Smooth muscle cell (in vitro differentiated cells): ENCODE measurements at regions not wholly inside any gene's neighbourhood (a gene's known extent, or its start where the extent isn't known, plus 50 kb on each side); places are given as distances from the start of the nearest gene placed in this dataset.

ENCODE experiments used
- DNase-seq: peaks from one replicate; lab custom pipeline; 2025; ENCODE audit not compliant: unreplicated experiment; lab: John Stamatoyannopoulos, UW
- H2AFZ ChIP-seq: fragments of 200-600 bp; sonication (generic); 2 replicates; pipeline ENCODE4 v1.6.0; 2016; ENCODE audit warnings: antibody characterized with exemption, low read depth, mild to moderate bottlenecking
- H3F3A ChIP-seq: fragments of 200-600 bp; sonication (generic); 2 replicates; pipeline ENCODE4 v1.6.0; 2017; ENCODE audit warnings: antibody characterized with exemption, low read depth
- H3K27ac ChIP-seq: fragments of 200-600 bp; sonication (generic); 2 replicates; pipeline ENCODE4 v1.5.1; 2016; ENCODE audit warnings: low read depth, mild to moderate bottlenecking
- H3K27me3 ChIP-seq: fragments of 200-600 bp; sonication (generic); 2 replicates; pipeline ENCODE4 v1.6.1; 2016; ENCODE audit warnings: low read depth, mild to moderate bottlenecking
- H3K36me3 ChIP-seq: fragments of 200-600 bp; sonication (generic); 2 replicates; pipeline ENCODE4 v1.5.1; 2016; ENCODE audit warnings: low read depth
- H3K4me1 ChIP-seq: fragments of 200-600 bp; sonication (generic); 2 replicates; pipeline ENCODE4 v1.5.1; 2016; ENCODE audit warnings: low read depth
- H3K4me2 ChIP-seq: fragments of 200-600 bp; sonication (generic); 2 replicates; pipeline ENCODE4 v1.6.0; 2016; ENCODE audit warnings: mild to moderate bottlenecking
- H3K4me3 ChIP-seq: fragments of 200-600 bp; sonication (generic); 2 replicates; pipeline ENCODE4 v1.5.1; 2016; ENCODE audit warnings: mild to moderate bottlenecking
- H3K79me2 ChIP-seq: fragments of 200-600 bp; sonication (generic); 2 replicates; pipeline ENCODE4 v1.6.0; 2016; ENCODE audit warnings: low read depth, mild to moderate bottlenecking
- H3K9ac ChIP-seq: fragments of 200-600 bp; sonication (generic); 2 replicates; pipeline ENCODE4 v1.6.0; 2016; ENCODE audit warnings: low read depth
- H3K9me3 ChIP-seq: fragments of 200-600 bp; sonication (generic); replicated peaks from 2 replicates; pipeline ENCODE4 v1.5.1; 2016; ENCODE audit warnings: low read depth
- H4K20me1 ChIP-seq: fragments of 200-600 bp; sonication (generic); 2 replicates; pipeline ENCODE4 v1.6.0; 2016; ENCODE audit warnings: low read depth
- WGBS: methylation state at CpG from one replicate; pipeline ENCODE4 v1.1.7; 2016; ENCODE audit warnings: low lambda C conversion rate; 5-methylcytosine and 5-hydroxymethylcytosine counted together
- TF ChIP-seq, protein P1 (sequence below): fragments of 200-600 bp; sonication (generic); IDR thresholded peaks from 2 replicates; pipeline ENCODE4 v1.5.1; 2017; ENCODE audit warnings: borderline replicate concordance, mild to moderate bottlenecking, antibody characterized with exemption; ENCODE audit not compliant: insufficient read depth, poor library complexity, severe bottlenecking

DNA sequence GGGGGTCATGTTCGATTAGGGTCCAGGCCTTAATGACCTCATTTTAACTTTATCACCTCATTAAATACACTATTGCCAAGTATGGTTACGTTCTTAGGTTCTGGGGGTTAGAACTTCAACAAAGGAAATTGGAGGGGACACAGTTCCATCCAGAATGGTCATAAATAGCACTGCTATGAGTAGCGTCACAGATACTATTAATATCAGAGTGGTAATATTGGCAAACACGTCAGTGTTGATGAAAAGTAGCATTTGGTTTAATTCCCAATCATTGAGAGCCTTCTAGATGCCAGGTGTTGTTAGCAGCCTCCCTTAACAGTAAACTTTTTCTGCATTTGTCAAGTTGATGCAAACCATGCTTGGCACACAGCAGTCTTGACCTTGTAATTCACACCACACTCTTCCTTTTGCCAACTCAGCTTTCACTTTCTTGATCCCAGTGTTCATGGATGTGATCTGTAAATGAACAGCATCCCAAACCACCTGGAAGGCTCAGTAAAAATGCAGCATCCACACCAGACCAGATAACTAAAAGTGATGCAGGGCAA lies 912.5 kb upstream of the TENM3 start:
- no peak for DNase-seq
- 86% methylated on average over 4 of the region's 4 CpGs for WGBS
- no peaks in the 10 kb centered on the region for H3K36me3 ChIP-seq
- H3F3A ChIP-seq, result no peaks in the 10 kb centered on the region
- no peak overlapping the region for H3K9ac ChIP-seq
- TF ChIP-seq, protein P1, sequence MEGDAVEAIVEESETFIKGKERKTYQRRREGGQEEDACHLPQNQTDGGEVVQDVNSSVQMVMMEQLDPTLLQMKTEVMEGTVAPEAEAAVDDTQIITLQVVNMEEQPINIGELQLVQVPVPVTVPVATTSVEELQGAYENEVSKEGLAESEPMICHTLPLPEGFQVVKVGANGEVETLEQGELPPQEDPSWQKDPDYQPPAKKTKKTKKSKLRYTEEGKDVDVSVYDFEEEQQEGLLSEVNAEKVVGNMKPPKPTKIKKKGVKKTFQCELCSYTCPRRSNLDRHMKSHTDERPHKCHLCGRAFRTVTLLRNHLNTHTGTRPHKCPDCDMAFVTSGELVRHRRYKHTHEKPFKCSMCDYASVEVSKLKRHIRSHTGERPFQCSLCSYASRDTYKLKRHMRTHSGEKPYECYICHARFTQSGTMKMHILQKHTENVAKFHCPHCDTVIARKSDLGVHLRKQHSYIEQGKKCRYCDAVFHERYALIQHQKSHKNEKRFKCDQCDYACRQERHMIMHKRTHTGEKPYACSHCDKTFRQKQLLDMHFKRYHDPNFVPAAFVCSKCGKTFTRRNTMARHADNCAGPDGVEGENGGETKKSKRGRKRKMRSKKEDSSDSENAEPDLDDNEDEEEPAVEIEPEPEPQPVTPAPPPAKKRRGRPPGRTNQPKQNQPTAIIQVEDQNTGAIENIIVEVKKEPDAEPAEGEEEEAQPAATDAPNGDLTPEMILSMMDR, result no peak
- no peaks in the 10 kb centered on the region for H3K27me3 ChIP-seq
- no peaks in the 10 kb centered on the region for H3K79me2 ChIP-seq
- H2AFZ ChIP-seq, result no peak overlapping the region
- no peaks in the 10 kb centered on the region for H3K9me3 ChIP-seq
- no peaks in the 10 kb centered on the region for H3K4me1 ChIP-seq
- H3K4me2 ChIP-seq, result no peak overlapping the region
- no peak overlapping the region for H3K27ac ChIP-seq
- H4K20me1 ChIP-seq, result no peaks in the 10 kb centered on the region
- H3K4me3 ChIP-seq, result no peak overlapping the region

DNA sequence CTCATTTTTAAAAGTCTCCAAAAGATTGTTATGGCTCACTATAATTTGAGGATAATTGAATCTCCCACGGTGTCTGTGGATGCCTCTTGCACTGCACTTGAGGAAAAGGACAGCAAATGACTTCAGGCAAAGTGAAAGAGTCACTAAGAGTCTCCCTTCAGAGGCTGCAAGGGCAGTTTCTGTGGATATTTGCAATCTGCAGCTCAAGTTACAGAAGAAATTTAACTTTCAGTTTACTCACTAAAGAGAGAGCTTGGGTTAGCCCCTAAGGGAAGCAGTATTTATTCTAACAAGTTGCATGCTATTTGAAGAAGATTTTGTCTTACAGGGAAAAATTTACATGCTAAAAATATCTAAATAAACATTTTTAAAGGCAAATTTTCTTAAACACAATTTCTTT lies 912.0 kb upstream of the TENM3 start:
- Histone ChIP-seq H3K9me3 (no peaks in the 10 kb centered on the region), H3K4me3 (no peak overlapping the region), H3K4me1 (no peaks in the 10 kb centered on the region), H3F3A (no peaks in the 10 kb centered on the region), H3K4me2 (no peak overlapping the region), H3K27ac (no peak overlapping the region), H3K79me2 (no peaks in the 10 kb centered on the region), H3K9ac (no peak overlapping the region), H3K27me3 (no peaks in the 10 kb centered on the region), H3K36me3 (no peaks in the 10 kb centered on the region), H4K20me1 (no peaks in the 10 kb centered on the region), H2AFZ (no peak overlapping the region)
- no peak for DNase-seq
- 31% methylated on average over 1 of the region's 1 CpG for WGBS
- TF ChIP-seq, protein P1, result no peak

DNA sequence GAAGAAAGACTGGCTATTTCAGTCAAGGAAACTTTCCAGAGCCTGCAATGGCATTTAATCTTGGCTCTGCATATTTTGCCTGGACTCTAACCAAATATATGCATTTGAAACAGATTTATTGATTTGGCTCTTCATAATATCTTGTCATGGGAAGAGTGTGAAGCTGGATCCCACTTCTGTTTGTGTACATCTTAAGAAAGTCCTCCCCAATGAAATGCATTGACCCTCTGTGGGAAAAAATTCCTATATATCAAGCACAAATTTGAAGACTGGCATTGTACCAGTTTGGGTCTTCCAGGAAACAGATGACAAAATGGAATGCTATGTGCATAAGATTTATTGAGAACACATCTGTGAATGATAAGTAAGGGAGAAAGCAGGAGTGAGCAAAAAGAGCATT lies 897.3 kb upstream of the TENM3 start:
- no peak overlapping the region for H3K9ac ChIP-seq
- H3K4me1 ChIP-seq, result peaks cover 7% of the 10 kb centered on the region
- no peak overlapping the region for H3K4me2 ChIP-seq
- H4K20me1 ChIP-seq, result no peaks in the 10 kb centered on the region
- H3K9me3 ChIP-seq, result no peaks in the 10 kb centered on the region
- no peak overlapping the region for H3K4me3 ChIP-seq
- H3K27me3 ChIP-seq, result peaks cover 4% of the 10 kb centered on the region
- TF ChIP-seq, protein P1, result no peak
- H2AFZ ChIP-seq, result no peak overlapping the region
- no peak for DNase-seq
- no peaks in the 10 kb centered on the region for H3K79me2 ChIP-seq
- no peak overlapping the region for H3K27ac ChIP-seq
- H3F3A ChIP-seq, result no peaks in the 10 kb centered on the region
- no peaks in the 10 kb centered on the region for H3K36me3 ChIP-seq

DNA sequence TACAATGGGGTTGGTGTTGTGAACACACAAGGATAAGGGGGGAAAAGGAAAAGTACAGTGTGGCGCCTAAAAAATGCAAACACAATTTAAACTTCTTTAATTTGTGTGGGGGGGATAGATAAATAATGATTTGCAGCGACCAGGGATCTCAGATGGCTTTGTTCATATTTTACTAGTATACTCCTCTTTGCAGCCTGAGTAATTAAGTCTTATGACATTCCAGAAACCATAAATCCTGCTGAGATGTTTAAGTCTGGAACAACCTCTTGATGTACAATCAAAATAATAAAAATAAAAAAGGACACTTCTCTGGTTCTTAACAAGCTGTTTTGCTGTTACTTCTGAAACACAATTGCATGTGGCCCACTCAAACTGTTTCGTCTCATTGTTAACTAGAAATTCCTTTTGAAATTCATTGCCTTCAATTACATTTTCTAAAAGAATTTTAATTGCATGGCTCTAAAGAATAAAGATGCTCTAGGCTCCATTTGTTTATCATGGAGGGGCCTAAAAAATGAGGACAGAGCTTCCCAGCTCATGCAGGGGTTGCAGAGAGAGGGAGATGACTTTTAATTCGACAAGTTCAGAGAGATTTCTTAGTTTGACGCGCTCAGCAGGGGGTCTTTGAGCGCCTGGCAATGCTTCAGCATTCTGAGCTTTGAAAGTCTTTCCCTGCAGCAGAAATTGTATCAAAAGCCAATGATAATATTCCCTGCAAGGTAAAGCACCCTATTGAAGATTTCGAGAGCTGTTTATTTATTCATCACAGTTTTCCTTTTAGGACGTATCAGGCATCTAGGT lies 892.4 kb upstream of the TENM3 start:
- H3K4me2 ChIP-seq, result no peak overlapping the region
- no peaks in the 10 kb centered on the region for H3F3A ChIP-seq
- H3K9me3 ChIP-seq, result no peaks in the 10 kb centered on the region
- no peak overlapping the region for H3K9ac ChIP-seq
- H3K4me3 ChIP-seq, result no peak overlapping the region
- no peak for DNase-seq
- WGBS, result 51% methylated on average over 9 of the region's 9 CpGs
- TF ChIP-seq, protein P1, result no peak
- H3K36me3 ChIP-seq, result no peaks in the 10 kb centered on the region
- H3K79me2 ChIP-seq, result no peaks in the 10 kb centered on the region
- no peak overlapping the region for H3K27ac ChIP-seq
- peaks cover 15% of the 10 kb centered on the region for H3K4me1 ChIP-seq
- no peak overlapping the region for H2AFZ ChIP-seq
- H4K20me1 ChIP-seq, result no peaks in the 10 kb centered on the region
- H3K27me3 ChIP-seq, result peaks cover 18% of the 10 kb centered on the region
